ENCODE measurements at regions not wholly inside any gene's neighbourhood (a gene's known extent, or its start where the extent isn't known, plus 50 kb on each side); places are given as distances from the start of the nearest gene placed in this dataset.
A peak's percentile ranks its signal among the peaks of the same experiment; 100 is the strongest.

DNA sequence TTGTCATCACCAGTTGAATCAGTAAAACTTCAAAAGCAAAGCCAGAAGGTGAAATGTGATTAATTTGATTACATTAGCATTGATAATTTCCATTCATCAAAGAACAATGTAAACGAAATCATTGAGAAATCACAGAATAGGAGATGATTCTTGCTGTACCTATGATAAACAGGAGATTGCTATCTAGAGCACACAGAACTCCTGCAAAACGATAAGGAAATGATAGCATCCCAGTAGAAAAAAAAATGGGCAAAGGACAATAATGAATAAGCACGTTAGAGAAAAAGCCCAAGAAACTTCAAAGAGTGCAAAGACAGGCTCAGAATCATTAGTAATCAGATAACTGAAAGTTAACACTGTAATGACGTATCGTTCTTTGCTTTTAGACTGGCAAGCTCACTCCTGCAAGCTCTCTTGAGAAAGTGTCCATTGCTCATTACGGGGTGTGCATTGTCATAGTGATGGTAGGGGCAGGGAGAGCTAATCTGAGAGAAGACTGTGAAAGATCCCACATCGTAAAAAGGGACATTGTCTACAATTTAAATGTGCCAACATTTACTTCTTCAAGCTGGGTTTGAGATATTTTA, 143.6 kb downstream of the SPP2 start:
- no peak for DNase-seq (ENCODE audit: low read depth, low spot score)

DNA sequence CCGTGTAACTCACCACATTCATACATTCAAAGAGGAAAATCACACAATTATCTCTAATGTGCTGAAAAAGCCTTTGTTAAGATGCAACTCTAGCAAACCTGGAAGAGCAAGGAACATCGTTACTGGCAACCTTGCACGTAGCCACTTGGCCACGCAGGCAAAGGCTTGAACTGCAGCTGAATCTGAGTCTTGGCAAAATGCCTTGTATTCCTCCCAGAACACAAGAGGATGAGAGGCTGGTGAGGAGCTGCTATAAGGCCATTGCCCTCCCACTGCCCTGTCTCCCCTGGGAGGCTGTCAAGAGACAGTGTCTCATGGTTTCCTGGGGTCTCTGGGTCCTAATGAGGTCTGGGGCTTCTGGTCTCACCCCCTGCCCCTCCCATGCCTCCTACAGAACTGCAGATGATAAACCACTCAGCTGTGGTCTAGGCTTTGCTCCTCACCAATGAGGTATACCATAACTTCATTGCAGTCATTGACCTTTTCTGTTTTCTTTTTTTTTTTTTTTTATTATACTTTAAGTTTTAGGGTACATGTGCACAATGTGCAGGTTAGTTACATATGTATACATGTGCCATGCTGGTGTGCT, 141.4 kb downstream of the SPP2 start:
- DNase-seq (ENCODE audit: low read depth, low spot score), result peak; percentile 29

DNA sequence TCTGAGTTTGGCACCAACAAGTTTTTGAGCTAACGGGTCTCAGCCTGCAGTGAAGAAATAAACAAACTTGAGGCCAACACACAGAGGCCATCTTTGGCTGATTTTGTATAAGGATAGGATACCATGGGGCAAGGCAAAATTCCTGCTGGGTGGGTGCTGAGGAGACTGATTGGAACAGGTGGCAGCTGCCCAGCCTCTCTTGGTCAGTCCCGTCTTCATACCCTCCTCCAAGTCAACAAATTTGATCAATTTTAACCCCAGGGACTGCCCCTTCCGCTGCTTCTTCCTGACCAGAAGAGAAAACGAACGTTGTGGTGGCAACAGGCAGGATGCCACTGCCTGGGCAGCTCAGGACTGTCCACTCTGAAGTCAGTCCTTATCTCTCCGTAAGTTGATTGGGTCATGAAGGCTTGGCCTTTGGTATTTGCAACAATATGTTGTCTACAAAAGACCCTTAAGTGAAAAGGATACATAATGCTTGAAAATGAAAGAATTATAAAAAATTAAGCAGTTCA, 139.3 kb downstream of the SPP2 start:
- DNase-seq (ENCODE audit: low read depth, low spot score), result no peak

DNA sequence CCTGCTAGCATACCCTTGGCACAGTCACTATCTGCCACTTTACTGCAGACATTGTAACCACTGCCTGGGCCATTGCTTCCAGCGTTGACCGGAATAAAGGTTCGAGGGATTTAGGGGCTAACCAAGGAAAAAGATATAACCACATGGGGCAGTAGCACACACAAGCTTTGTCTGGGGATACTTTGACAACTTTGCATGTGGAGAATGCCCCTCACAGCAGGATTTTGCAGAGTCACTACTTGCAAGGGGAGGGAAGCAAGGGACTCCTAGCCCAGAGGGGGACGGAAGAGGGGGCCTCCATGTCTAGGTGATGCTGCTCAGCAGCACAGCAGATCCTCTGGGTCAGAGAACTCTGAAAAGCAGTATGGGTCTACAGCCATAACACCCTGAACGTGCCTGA, 138.7 kb downstream of the SPP2 start:
- DNase-seq (ENCODE audit: low read depth, low spot score), result no peak

DNA sequence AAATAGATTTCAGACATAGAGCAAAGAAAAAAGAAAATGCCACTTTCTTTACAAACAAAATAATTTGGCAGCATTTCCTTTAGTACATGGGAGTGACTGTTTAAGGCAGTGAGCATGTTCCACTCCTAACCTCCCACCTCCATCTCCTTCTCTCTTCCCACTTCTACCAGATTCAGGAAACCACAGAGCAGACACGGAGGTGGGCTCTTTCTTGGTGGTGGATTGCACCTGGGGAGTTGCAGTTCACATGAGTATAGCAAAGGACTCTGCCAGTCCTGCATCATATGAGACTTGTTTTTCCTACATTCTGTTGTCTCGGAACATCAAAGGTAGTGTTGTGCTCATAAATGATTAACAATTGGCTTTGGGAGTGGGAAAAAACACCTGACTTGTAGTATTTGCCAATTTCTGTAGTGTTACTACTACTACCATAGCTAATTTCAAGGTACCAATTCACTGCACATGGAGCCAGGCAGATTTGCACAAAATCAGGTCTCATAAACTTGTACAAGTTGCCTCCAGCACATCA, 137.2 kb downstream of the SPP2 start:
- no peak for DNase-seq (ENCODE audit: low read depth, low spot score)

DNA sequence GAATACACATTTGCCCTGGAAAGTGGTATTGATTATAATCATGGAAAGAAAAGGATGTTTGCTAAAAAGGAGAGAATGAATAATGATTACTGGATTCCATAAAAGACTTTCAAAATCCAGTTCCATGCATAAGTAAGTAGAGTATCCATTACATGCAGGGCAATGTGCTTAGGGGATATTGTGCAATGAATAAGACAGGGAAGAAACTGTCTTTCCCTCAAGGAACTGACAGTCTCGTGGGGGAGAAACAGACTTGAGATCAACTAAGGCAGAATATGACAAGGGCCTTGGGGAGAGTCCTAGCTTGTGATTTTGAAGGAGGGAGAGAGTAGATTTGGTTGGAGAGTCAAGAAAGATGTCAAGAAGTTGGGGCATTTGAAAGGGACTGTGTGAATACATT, 130.6 kb downstream of the SPP2 start:
- no peak for DNase-seq (ENCODE audit: low read depth, low spot score)

DNA sequence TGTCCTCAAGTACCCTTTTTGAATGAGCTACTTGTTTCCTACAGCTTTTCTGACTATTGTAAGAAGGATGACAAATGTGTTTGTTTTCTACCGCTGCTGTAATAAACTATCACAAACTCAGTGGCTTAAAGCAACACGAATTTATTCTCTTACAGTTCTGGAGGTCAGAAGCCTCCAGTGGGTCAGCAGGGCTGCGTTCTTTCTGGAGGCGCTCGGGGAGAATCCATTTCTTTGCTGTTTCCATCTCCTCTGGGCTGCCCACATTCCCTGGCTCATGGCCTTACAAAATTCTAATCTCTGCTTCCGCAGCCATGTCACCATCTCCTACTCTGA, 128.5 kb downstream of the SPP2 start:
- no peak for DNase-seq (ENCODE audit: low read depth, low spot score)

DNA sequence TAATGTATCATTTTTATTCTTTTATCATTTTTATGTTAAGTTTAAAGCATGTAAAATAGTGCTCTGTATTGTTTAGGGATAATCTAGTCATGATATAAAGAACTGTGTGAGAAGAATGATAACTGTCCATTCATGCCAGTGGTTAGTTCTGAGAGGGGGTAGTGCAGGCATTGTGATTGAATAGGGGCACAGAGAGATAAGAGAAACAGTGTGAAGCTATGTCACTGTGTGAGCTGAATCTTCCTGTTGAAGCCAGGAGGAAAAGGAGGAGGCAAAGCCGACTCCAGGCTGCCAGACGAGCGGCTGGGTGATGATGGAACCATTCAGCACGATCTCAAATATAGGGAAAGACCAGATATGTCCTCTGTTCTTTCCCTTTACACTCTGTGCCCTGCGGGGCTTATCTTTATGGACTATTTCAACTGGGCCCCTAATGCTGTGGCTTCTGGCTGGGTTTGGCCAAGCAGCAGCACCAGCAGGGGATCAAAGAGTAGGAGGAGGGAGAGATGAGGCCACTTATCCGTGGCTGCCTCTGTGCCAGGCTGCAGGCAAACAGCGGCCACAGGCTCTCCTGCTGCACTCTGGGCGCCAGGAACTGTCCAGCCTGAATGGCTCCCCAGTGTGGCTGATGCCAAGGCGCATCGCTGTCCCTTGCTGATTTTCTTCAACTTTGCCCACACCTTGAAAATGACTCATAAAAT, 128.0 kb downstream of the SPP2 start:
- peak; percentile 87 for DNase-seq (ENCODE audit: low read depth, low spot score)

DNA sequence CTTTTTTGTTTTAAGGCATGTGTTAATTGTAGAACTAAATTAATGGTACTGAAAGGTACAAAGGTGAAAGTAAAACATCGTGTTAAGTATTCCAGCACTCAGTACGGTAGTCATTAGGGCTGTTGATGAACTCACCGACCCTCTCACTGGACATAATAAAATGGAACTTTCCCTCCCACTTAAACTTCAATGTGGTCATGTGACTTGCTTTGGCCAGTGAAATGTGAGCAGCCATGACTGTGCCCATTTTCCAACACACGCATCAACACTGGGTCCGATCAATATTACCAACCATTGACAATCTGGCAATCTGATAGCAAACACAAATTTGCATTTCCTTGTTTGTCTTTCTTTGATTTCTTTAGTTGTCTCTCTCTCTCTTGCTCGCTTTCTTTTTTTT, 125.1 kb downstream of the SPP2 start:
- DNase-seq (ENCODE audit: low read depth, low spot score), result no peak

DNA sequence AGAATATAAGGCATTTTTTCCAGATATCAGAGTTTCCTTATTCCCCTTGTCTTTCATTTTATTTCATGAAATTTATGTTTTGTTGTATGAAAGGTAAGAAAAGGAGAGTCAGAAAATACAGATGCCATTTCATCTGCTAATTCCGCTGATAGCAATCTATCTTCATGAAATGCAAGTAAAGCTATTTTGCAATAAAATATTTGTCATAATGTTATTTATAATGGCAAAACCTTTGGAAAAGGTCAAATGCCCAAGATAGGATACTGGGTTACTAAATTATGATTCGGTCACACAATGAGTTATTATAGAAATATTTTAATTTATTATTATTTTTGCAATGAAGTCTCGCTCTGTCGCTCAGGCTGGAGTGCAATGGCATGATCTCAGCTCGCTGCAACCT, 124.2 kb downstream of the SPP2 start:
- no peak for DNase-seq (ENCODE audit: low read depth, low spot score)

DNA sequence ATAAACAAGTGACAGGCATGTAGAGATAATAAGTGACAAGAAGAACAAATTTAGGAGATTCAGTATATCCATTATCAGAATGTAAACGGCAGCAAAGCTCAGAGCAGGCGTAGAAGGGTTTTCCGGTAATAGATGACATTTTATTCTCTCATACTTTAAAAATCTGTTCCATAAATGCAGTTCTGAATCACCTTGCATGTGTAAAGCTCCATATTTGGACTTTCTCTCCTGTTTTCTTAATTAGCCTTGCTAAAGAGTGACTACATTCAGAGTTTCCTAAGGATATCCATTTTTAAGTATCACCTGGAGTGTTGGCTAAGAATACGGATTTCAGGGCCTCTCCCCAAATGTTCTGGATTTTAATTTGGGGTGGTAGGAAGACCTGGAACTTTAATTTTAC, 122.0 kb downstream of the SPP2 start:
- DNase-seq (ENCODE audit: low read depth, low spot score), result no peak

DNA sequence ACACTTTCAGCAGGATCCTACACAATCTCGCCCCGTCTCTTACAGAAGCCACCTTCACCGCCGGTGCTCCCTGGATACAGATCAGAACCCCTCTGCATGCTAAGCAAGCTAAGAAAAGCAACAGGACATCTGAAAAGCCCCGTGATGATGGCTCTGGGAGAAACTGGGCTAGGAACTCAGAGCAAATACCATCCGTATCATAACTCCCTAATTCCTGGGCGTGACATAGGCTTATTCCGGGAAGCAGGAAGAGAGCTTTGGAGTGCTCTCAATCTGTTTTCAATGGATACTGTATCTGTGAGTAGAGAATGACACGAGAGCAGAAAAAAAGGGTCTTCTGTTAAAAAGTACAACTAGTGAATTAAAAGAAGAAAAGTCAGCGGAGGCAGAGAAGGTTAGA, 121.6 kb downstream of the SPP2 start:
- no peak for DNase-seq (ENCODE audit: low read depth, low spot score)

DNA sequence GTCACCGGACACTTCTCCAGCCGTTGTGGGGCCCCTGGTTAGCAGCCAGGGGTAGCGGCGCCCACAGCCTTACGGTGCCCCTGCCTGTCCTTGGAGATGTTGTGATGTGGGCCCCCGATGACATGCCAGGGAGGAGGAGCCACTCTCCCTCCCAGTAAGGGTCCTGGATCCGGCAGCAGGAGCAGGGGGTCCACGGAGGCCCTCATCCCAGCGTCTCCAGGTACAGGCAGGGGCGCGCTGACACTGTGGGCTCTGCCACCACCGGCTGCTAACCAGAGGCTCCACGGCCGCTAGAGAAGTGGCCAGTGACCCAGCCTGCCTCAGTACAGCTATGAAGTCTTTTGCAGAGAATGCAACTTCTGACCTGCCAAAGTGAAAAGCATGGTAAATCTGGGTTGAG, 121.2 kb downstream of the SPP2 start:
- DNase-seq (ENCODE audit: low read depth, low spot score), result no peak

DNA sequence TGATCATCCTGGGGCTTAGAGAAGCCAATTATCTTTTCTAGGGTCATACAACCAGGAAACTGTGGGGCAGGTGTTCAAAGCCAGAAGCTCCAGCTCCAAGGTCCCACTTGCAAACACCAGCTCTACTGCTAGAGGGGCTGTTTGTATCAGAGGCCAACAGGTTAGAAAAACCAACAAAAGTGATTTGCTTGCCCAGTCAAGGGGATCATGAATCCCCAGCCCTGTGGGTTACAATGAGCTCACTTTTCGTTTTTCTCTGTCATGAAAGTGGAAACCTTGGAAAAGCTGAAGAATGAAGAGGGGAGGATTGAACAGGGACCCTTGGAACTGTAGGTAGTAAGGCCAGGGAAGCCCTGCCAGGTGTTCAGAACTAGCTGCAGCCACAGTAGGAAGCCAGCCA, 119.2 kb downstream of the SPP2 start:
- no peak for DNase-seq (ENCODE audit: low read depth, low spot score)

DNA sequence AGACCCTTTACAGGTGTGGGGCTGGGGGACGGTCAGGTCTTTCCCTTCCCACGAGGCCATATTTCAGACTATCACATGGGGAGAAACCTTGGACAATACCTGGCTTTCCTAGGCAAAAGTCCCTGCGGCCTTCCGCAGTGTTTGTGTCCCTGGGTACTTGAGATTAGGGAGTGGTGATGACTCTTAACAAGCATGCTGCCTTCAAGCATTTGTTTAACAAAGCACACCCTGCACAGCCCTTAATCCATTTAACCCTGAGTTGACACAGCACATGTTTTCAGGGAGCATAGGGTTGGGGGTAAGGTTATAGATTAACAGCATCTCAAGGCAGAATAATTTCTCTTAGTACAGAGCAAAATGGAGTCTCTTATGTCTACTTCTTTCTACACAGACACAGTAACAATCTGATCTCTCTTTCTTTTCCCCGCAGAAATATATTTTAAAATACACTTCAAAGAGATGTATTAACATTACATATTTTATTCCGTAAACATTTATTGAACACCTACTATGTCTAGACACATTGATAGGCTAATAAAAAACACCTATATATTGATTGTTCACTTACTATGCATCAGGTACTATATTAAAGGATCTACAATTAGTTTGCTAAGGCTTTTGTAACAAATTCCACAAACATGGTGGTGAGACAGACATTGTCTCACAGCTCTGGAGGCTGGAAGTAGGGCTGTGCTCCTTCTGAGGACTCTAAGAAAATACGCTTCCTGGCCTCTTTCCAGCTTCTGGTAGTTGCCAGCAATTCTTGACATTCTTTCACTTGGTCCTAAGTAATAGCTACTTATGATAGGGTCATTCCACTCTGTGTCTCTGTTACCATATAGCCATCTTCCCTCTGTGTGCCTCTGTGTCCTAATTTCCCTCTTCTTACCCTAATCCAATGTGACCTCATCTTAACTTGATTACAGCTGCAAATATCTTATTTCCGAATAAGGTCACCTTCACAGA, 118.4 kb downstream of the SPP2 start:
- peak; percentile 92 for DNase-seq (ENCODE audit: low read depth, low spot score)

DNA sequence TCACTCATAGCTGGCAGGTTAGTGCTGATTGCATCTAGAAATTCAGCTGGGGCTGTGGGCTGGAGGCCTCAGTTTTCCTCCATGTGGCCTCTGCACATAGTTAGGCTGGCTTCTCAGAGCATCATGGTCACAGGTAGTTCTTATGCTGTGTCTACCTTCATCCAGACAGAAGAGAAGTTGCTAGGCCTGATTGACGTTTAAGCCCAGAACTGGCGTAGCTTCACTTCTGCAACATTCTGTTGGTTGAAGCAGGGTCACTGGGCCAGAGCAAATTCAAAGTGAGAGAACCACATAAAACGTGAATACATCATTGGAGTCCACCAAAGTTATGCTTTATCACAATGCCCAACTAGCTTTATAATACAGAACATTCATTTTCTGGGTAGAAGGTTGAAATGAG, 116.0 kb downstream of the SPP2 start:
- no peak for DNase-seq (ENCODE audit: low read depth, low spot score)

DNA sequence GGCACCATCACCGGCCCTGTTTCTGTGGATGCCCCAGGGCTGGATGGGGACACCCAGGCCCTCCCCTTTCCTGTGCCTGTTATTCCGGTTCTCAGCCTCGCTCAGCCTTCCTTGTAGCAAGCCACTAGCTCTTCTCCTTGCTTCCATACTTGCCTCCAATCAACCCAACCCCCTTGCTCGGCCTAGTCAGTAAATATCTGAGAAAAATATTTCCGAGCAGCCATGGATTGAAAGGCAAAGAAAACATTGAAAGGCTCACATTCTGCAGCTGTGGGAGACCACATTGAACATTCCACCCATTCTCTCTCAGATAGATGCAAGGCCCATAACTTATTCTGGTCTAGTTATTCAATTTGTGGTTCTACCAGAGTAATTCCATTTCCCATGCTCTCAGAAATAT, 114.9 kb downstream of the SPP2 start:
- peak; percentile 96 for DNase-seq (ENCODE audit: low read depth, low spot score)

DNA sequence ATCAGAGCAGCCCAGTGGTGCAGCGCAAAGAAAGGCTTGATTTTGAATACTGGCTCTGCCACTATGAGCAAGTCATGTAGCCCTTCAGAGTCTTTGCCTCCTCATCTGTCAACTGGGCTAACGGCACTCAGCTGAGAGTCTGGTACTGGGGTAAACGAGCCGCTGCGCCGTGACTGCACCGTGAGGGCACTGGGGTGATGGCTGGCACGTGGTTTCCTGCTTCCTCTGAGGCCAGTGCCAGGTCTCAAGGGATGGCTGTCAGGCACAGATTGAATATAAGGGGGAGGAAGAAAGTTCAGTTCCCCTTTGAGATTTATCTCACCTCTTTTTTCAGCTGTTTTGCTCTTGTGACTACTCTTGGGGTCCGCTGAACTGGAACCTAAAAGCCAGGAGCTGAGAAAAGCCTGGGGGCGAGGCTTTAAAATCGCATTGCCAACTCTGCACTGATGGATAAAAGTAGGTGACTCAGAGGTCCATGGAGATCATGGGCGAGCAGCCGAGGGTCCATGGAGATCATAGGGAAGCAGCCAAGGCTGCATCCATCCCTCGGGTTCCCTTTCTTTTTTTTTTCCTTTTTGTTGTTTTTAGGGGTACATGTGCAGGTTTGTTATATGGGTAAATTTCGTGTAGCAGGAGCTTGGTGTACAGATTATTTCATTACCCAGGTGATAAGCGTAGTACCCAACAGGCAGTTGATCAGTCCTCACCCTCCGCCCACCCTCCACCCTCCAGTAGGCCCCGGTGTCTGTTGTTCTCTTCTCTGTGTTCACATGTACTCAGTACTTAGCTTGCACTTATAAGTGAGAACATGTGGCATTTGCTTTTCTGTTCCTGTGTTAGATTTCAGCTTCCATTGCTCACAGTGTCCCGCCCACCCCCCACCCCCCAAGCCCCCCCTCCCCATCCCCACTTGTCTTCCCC, 114.3 kb downstream of the SPP2 start:
- peak; percentile 20 for DNase-seq (ENCODE audit: low read depth, low spot score)

DNA sequence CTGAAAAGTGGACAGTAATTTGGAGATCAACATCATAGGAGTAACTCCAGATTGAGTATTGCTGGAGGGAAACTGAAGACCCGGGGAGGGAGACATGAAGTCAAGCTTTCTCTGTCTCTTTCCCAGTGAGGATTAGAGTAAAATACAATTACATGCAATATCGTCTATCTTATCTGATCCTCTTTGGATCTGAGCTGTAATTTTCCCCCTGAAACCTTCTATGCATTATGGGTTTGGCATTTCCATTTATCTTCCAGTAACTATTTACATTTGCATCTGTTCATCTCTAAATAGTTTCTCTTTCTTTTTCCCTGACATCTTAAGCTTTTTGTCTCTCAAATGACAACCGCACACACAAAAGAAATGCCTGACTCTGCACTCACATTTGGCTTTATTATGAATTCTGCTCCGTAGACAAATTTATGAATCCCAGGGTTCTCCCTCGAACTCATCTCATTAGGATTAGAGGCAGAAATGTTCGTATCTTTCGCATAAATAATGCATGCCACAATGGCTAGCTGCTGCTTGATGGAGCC, 113.1 kb downstream of the SPP2 start:
- DNase-seq (ENCODE audit: low read depth, low spot score), result no peak

DNA sequence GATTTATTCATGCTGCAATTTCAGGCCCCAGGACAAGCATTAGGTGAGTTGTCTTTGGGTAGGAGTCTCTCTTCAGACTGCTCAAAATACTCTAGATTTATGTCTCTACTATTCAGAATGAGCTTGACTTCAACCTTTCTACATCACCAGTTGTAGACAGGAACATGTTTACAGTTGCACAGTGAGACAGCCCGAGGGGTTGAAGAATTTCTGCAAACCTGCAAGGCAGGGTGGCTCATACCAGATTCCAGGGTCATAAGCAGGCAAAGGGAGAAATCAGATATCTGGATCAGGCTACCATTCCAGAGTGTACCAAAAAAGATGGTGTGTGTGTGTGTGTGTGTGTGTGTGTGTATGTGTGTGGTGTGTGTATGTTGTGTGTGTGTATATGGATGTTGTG, 112.4 kb downstream of the SPP2 start:
- DNase-seq (ENCODE audit: low read depth, low spot score), result no peak

DNA sequence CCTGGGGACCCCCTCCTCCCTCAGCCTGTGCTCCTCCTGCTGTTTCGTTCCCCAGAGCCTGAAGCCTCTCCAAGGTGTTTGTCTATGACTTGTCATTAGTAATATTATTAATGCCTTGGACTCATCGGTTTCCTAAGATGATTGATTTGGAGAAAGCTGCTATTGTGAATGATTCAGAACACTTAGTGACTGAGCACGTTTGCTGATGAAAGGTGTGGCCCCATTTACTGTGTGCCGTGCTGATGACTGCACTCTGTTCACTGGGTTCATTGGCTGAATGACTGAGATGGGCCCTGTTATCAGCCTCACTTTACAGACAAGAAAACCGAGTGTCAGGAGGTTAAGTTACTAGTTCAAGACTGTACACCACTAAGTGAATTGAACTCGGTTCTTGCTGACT, 111.4 kb downstream of the SPP2 start:
- no peak for DNase-seq (ENCODE audit: low read depth, low spot score)
